SJCRH30 (cell line): ENCODE measurements at regions not wholly inside any gene's neighbourhood (a gene's known extent, or its start where the extent isn't known, plus 50 kb on each side); places are given as distances from the start of the nearest gene placed in this dataset.
A peak's percentile ranks its signal among the peaks of the same experiment; 100 is the strongest.
"Not testable (repeated sequence)": the region's sequence is repeated elsewhere in the genome, so short reads cannot be mapped to it uniquely, and the experiment has no call there.

Source experiments
- DNase-seq, 2 experiments: peaks; one replicate each; pipeline ENCODE4 v3.0.0-alpha.2; 2015 to 2020
- H3K27ac ChIP-seq: fragments of 250-450 bp; sonication (Bioruptor Pico); 2 replicates; pipeline ENCODE4 v1.5.1; 2020; ENCODE audit warnings: mild to moderate bottlenecking, moderate library complexity
- H3K27me3 ChIP-seq: fragments of 250-450 bp; sonication (Bioruptor Pico); 2 replicates; pipeline ENCODE4 v1.5.1; 2020; ENCODE audit warnings: mild to moderate bottlenecking, moderate library complexity
- H3K36me3 ChIP-seq: fragments of 250-450 bp; sonication (Bioruptor Pico); 2 replicates; pipeline ENCODE4 v1.5.1; 2020; ENCODE audit warnings: mild to moderate bottlenecking, moderate library complexity
- H3K4me1 ChIP-seq: fragments of 250-450 bp; sonication (Bioruptor Pico); 2 replicates; pipeline ENCODE4 v1.5.1; 2020; ENCODE audit warnings: mild to moderate bottlenecking, moderate library complexity
- H3K4me3 ChIP-seq: fragments of 250-450 bp; sonication (Bioruptor Pico); 2 replicates; pipeline ENCODE4 v1.5.1; 2020; ENCODE audit warnings: mild to moderate bottlenecking, moderate library complexity
- H3K9me3 ChIP-seq: fragments of 250-450 bp; sonication (Bioruptor Pico); replicated peaks from 2 replicates; pipeline ENCODE4 v1.5.1; 2020; ENCODE audit warnings: mild to moderate bottlenecking, moderate library complexity

- Histone ChIP-seq H3K27me3 (no peaks in the 10 kb centered on the region), H3K27ac (no peak overlapping the region), H3K36me3 (no peaks in the 10 kb centered on the region), H3K9me3 (no peaks in the 10 kb centered on the region), H3K4me3 (no peak overlapping the region), H3K4me1 (no peaks in the 10 kb centered on the region)
- no peak for DNase-seq
Measured at GRCh38 chr7:400901-401485, 111.0 kb downstream of the FOXL3 start.

- Histone ChIP-seq H3K4me3 (no peak overlapping the region), H3K9me3 (no peaks in the 10 kb centered on the region), H3K4me1 (no peaks in the 10 kb centered on the region), H3K36me3 (no peaks in the 10 kb centered on the region), H3K27ac (no peak overlapping the region), H3K27me3 (no peaks in the 10 kb centered on the region)
- DNase-seq = no peak
Measured at GRCh38 chr7:401495-401894, 111.5 kb downstream of the FOXL3 start.

GRCh38 chr7:404812-405488 lies 114.7 kb downstream of the PDGFA start:
- Histone ChIP-seq H3K27me3 (no peaks in the 10 kb centered on the region), H3K4me1 (no peaks in the 10 kb centered on the region), H3K4me3 (no peak overlapping the region), H3K9me3 (no peaks in the 10 kb centered on the region), H3K36me3 (no peaks in the 10 kb centered on the region), H3K27ac (no peak overlapping the region)
- DNase-seq = no peak

GRCh38 chr7:405489-406211 lies 114.0 kb downstream of the PDGFA start:
- Histone ChIP-seq H3K27ac (no peak overlapping the region), H3K9me3 (no peaks in the 10 kb centered on the region), H3K27me3 (no peaks in the 10 kb centered on the region), H3K4me3 (no peak overlapping the region), H3K4me1 (no peaks in the 10 kb centered on the region), H3K36me3 (no peaks in the 10 kb centered on the region)
- DNase-seq = peak in 1 of 2 experiments; percentile 6

- Histone ChIP-seq H3K27me3 (no peaks in the 10 kb centered on the region), H3K27ac (no peak overlapping the region)
Measured at GRCh38 chr7:407721-408539, 111.7 kb downstream of the PDGFA start.

GRCh38 chr7:408751-409311 lies 110.8 kb downstream of the PDGFA start:
- H3K36me3 ChIP-seq = no peaks in the 10 kb centered on the region
- no peaks in the 10 kb centered on the region for H3K4me1 ChIP-seq
- H3K27ac ChIP-seq = no peak overlapping the region
- H3K9me3 ChIP-seq = no peaks in the 10 kb centered on the region
- no peak for DNase-seq
- H3K4me3 ChIP-seq = no peak overlapping the region
- no peaks in the 10 kb centered on the region for H3K27me3 ChIP-seq

More at GRCh38 chr7:407721-408539, 111.7 kb downstream of the PDGFA start:
- no peak overlapping the region for H3K4me3 ChIP-seq
- no peaks in the 10 kb centered on the region for H3K36me3 ChIP-seq
- H3K4me1 ChIP-seq = no peaks in the 10 kb centered on the region
- H3K9me3 ChIP-seq = no peaks in the 10 kb centered on the region
- no peak for DNase-seq

GRCh38 chr7:409339-410281 lies 110.0 kb downstream of the PDGFA start:
- H3K4me3 ChIP-seq = no peak overlapping the region
- H3K4me1 ChIP-seq = no peaks in the 10 kb centered on the region
- H3K27ac ChIP-seq = no peak overlapping the region
- DNase-seq = no peak
- H3K27me3 ChIP-seq = no peaks in the 10 kb centered on the region
- H3K36me3 ChIP-seq = no peaks in the 10 kb centered on the region
- no peaks in the 10 kb centered on the region for H3K9me3 ChIP-seq

- no peak for DNase-seq
- Histone ChIP-seq H3K9me3 (no peaks in the 10 kb centered on the region), H3K36me3 (no peaks in the 10 kb centered on the region), H3K4me3 (no peak overlapping the region), H3K27me3 (no peaks in the 10 kb centered on the region), H3K4me1 (no peaks in the 10 kb centered on the region), H3K27ac (no peak overlapping the region)
Measured at GRCh38 chr7:410395-410910, 109.2 kb downstream of the PDGFA start.

- not testable (repeated sequence) for H3K27ac ChIP-seq, H3K4me3 ChIP-seq, H3K9me3 ChIP-seq, DNase-seq, H3K27me3 ChIP-seq, H3K36me3 ChIP-seq, H3K4me1 ChIP-seq
Measured at GRCh38 chr7:411116-411515, 108.5 kb downstream of the PDGFA start.

- H3K27ac ChIP-seq = no peak overlapping the region
- H3K27me3 ChIP-seq = no peaks in the 10 kb centered on the region
- no peak overlapping the region for H3K4me3 ChIP-seq
- no peak for DNase-seq
- H3K9me3 ChIP-seq = no peaks in the 10 kb centered on the region
- H3K4me1 ChIP-seq = no peaks in the 10 kb centered on the region
- H3K36me3 ChIP-seq = no peaks in the 10 kb centered on the region
Measured at GRCh38 chr7:411677-412312, 107.9 kb downstream of the PDGFA start.

GRCh38 chr7:412313-412710 lies 107.3 kb downstream of the PDGFA start:
- H3K27me3 ChIP-seq = no peaks in the 10 kb centered on the region
- no peaks in the 10 kb centered on the region for H3K9me3 ChIP-seq
- H3K27ac ChIP-seq = no peak overlapping the region
- H3K4me3 ChIP-seq = no peak overlapping the region
- no peaks in the 10 kb centered on the region for H3K4me1 ChIP-seq
- DNase-seq = no peak
- no peaks in the 10 kb centered on the region for H3K36me3 ChIP-seq

GRCh38 chr7:414681-415560 lies 104.7 kb downstream of the PDGFA start:
- no peak for DNase-seq
- Histone ChIP-seq H3K27me3 (no peaks in the 10 kb centered on the region), H3K27ac (no peak overlapping the region), H3K4me3 (no peak overlapping the region), H3K4me1 (no peaks in the 10 kb centered on the region), H3K36me3 (no peaks in the 10 kb centered on the region), H3K9me3 (no peaks in the 10 kb centered on the region)
